ENCODE measurements at regions not wholly inside any gene's neighbourhood (a gene's known extent, or its start where the extent isn't known, plus 50 kb on each side); places are given as distances from the start of the nearest gene placed in this dataset.

DNA sequence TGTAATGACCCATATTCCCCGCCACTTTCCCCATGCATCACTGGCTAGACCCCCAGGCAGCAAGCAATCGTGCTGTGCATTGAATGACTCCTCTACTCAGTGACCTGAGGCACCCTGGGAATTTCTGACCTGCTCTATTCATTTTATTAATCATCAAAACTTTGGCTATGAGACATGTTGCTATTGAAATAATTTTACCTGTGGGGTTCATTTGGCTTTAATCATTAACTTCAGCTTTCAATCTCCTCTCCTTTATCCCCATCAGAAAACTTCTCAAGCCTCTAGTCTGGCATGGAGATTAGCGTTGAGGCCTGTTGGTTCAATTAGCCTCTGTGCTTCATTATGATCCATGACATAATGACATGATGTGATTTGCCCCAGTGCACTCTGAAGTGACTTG lies 429.0 kb downstream of the ZNF608 start:
- Histone ChIP-seq H3K23me2 (ENCODE audit: insufficient read length, low read depth, low read length, poor library complexity, severe bottlenecking) (no peaks in the 10 kb centered on the region), H2BK12ac (ENCODE audit: insufficient read length, low read depth, low read length) (no peak overlapping the region), H3K14ac (ENCODE audit: insufficient read depth, low read length) (no peak overlapping the region), H3T11ph (ENCODE audit: low read length) (no peak overlapping the region), H2AFZ (ENCODE audit: low read length) (no peak overlapping the region), H3K56ac (ENCODE audit: insufficient read length, low read depth, low read length) (no peak overlapping the region), H2BK120ac (ENCODE audit: low read depth, low read length, poor library complexity, severe bottlenecking) (no peak overlapping the region), H3K4me1 (ENCODE audit: insufficient read depth, low read length) (no peaks in the 10 kb centered on the region), H3K23ac (ENCODE audit: insufficient read length, low read depth, low read length) (no peak overlapping the region), H2BK20ac (ENCODE audit: low read depth, low read length, poor library complexity, severe bottlenecking) (no peak overlapping the region), H2AK5ac (ENCODE audit: insufficient read length, low read length) (no peak overlapping the region), H4K91ac (ENCODE audit: insufficient read length, low read depth, low read length) (no peak overlapping the region), H3K4ac (ENCODE audit: low read depth, low read length) (no peak overlapping the region), H3K9me3 (ENCODE audit: control insufficient read depth, low read depth, low read length) (no peaks in the 10 kb centered on the region), H3K18ac (ENCODE audit: insufficient read length, low read depth, low read length) (no peak overlapping the region), H3K9ac (ENCODE audit: extremely low read depth, insufficient read length, low read length) (no peak overlapping the region), H3K4me2 (ENCODE audit: insufficient read depth, insufficient read length, low read length) (no peak overlapping the region), H3K79me1 (ENCODE audit: insufficient read depth, low read depth, low read length, poor library complexity, severe bottlenecking) (no peaks in the 10 kb centered on the region), H4K20me1 (ENCODE audit: control insufficient read depth, insufficient read depth, insufficient read length) (no peaks in the 10 kb centered on the region), H4K5ac (ENCODE audit: insufficient read length, low read depth, low read length) (no peak overlapping the region), H4K8ac (replicated peaks; ENCODE audit: insufficient read length, low read depth, low read length) (no peak overlapping the region), H2BK15ac (ENCODE audit: low read depth, low read length) (no peak overlapping the region), H3K27me3 (ENCODE audit: insufficient read depth, low read length) (no peaks in the 10 kb centered on the region), H3K79me2 (ENCODE audit: insufficient read depth, low read length) (no peaks in the 10 kb centered on the region), H3K27ac (ENCODE audit: insufficient read length, low read depth, low read length) (no peak overlapping the region), H2BK5ac (ENCODE audit: insufficient read length, low read length) (no peak overlapping the region)
- peaks cover 2 to 15% (median 3%) of the 10 kb centered on the region in 3 experiments; a peak in 4 of 7 replicates for H3K36me3 Mint-ChIP-seq (ENCODE audit: insufficient read depth in 1 of 3, low read depth in 3 of 3)
- peaks cover 5 to 12% of the 10 kb centered on the region in 2 experiments; a peak in 4 of 5 replicates for H3K9me3 Mint-ChIP-seq
- no peak for DNase-seq
- H3K4me1 Mint-ChIP-seq, result peaks cover 9% of the 10 kb centered on the region in 2 experiments
- no CpG with 5 or more reads among the region's 3 CpGs for WGBS (ENCODE audit: extremely low coverage, insufficient read length, low lambda C conversion rate)
- no peak overlapping the region for H3K4me3 Mint-ChIP-seq
- no peaks in the 10 kb centered on the region for H3K27me3 Mint-ChIP-seq (ENCODE audit: low read depth)
- H3K27ac Mint-ChIP-seq, result no peak overlapping the region
- TF ChIP-seq CTCF (conservative IDR thresholded peaks at IDR 0.05), result no peak
